SU-DHL-6 (cell line): ENCODE measurements at regions not wholly inside any gene's neighbourhood (a gene's known extent, or its start where the extent isn't known, plus 50 kb on each side); places are given as distances from the start of the nearest gene placed in this dataset.

Experiments
- EZH2phosphoT487 ChIP-seq: fragments of 200-600 bp; sonication (generic), shearing (Covaris generic); conservative IDR thresholded peaks from 2 replicates; pipeline ENCODE4 v1.6.1; 2018; ENCODE audit warnings: mild to moderate bottlenecking, antibody characterized with exemption, low read length, moderate library complexity, mixed read lengths
- TF ChIP-seq, protein P1 (sequence below): fragments of 200-600 bp; sonication (generic); IDR thresholded peaks from one replicate; pipeline ENCODE4 v1.5.1; 2017; ENCODE audit warnings: antibody characterized with exemption, mild to moderate bottlenecking, low read length, moderate library complexity; ENCODE audit not compliant: insufficient read depth, poor library complexity, severe bottlenecking

GRCh38 chr3:67723863-67724262 is 69.5 kb upstream of the SUCLG2 start:
- TF ChIP-seq, protein P1, sequence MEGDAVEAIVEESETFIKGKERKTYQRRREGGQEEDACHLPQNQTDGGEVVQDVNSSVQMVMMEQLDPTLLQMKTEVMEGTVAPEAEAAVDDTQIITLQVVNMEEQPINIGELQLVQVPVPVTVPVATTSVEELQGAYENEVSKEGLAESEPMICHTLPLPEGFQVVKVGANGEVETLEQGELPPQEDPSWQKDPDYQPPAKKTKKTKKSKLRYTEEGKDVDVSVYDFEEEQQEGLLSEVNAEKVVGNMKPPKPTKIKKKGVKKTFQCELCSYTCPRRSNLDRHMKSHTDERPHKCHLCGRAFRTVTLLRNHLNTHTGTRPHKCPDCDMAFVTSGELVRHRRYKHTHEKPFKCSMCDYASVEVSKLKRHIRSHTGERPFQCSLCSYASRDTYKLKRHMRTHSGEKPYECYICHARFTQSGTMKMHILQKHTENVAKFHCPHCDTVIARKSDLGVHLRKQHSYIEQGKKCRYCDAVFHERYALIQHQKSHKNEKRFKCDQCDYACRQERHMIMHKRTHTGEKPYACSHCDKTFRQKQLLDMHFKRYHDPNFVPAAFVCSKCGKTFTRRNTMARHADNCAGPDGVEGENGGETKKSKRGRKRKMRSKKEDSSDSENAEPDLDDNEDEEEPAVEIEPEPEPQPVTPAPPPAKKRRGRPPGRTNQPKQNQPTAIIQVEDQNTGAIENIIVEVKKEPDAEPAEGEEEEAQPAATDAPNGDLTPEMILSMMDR, result no peak
- no peak for TF ChIP-seq EZH2phosphoT487
